Retinal pigment epithelial cell (primary cell): ENCODE measurements at regions not wholly inside any gene's neighbourhood (a gene's known extent, or its start where the extent isn't known, plus 50 kb on each side); places are given as distances from the start of the nearest gene placed in this dataset.

Experiments
- DNase-seq: peaks from one replicate; pipeline ENCODE4 v3.0.0-alpha.2; 2010; ENCODE audit warnings: low read depth
- H3K4me3 ChIP-seq: 2 replicates; pipeline ENCODE4 v1.5.1; 2011; ENCODE audit warnings: mild to moderate bottlenecking, low read length, control low read depth, moderate library complexity
- TF ChIP-seq, protein P1 (sequence below): conservative IDR thresholded peaks from 2 replicates; pipeline ENCODE4 v1.5.1; 2011; ENCODE audit warnings: low read depth, low read length, control low read depth, inconsistent platforms

GRCh38 chr11:128388206-128388815 is 199.0 kb downstream of the ETS1 start:
- DNase-seq: no peak
- TF ChIP-seq, protein P1, sequence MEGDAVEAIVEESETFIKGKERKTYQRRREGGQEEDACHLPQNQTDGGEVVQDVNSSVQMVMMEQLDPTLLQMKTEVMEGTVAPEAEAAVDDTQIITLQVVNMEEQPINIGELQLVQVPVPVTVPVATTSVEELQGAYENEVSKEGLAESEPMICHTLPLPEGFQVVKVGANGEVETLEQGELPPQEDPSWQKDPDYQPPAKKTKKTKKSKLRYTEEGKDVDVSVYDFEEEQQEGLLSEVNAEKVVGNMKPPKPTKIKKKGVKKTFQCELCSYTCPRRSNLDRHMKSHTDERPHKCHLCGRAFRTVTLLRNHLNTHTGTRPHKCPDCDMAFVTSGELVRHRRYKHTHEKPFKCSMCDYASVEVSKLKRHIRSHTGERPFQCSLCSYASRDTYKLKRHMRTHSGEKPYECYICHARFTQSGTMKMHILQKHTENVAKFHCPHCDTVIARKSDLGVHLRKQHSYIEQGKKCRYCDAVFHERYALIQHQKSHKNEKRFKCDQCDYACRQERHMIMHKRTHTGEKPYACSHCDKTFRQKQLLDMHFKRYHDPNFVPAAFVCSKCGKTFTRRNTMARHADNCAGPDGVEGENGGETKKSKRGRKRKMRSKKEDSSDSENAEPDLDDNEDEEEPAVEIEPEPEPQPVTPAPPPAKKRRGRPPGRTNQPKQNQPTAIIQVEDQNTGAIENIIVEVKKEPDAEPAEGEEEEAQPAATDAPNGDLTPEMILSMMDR: no peak
- H3K4me3 ChIP-seq: no peak overlapping the region

DNA sequence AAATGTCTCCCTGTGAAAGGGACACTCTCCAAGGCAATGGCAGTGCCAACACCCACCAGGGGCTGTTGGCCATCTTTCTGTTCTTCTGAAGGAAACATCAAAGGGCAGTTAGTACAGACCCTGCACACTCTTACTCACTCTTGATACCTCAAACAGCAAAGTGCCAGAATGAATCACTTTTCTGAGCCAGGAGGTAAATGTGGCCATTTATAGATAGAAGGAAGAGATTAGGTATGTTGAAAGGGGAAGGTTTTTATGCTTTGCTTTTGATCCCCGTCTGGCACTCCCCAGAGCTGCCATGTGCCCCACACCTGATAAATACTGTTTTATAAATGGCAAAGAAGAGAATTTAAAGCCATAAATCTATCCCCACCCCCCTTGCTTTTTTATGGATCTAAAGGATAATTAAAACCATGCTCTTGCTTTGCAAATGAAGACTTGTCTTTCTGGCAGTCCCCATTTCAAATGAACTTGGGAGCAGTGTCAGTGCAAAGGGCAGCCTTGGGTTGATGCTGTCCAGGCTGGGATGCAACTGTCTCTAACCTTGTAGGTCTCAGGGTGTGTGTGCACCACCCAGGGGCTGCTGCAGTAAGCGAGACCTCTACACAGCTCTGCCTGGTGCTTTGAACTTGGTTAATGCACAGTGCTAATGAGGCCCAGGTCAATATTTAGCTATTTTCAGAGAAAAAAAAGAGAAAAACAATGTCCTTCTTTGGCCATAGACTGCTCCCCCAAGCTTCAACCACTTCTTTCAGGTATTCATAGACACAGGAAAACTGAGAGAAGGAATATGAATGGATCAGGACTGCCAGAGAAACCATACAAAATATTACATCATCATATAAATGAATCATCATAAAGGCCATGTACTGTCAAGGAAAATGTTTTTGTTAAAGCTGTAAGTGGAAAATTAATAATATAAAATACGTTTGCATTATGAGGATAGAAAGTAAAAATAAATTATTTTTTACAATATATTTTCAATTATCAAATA is 207.5 kb downstream of the ETS1 start:
- TF ChIP-seq, protein P1: no peak
- no peak overlapping the region for H3K4me3 ChIP-seq
- no peak for DNase-seq

DNA sequence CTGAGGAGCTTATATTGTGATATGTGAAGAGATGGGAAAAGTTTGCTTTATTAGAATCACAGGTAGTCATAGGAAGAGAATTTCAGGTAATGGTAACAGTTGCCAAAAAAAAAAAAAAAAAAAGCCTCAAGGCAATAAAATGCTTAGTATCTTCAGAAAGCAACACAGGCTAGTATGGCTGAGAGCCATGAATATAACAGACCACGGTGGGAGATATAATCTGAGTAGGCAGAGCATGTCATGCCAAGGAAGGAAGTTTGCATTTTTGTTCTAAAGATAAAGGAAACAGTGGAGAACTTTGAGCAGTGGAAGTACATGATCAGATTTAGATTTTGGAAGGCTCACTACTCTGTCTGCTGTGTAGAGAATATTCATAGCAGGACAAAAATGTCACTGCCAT is 211.4 kb downstream of the ETS1 start:
- H3K4me3 ChIP-seq: no peak overlapping the region
- no peak for DNase-seq
- TF ChIP-seq, protein P1: no peak

DNA sequence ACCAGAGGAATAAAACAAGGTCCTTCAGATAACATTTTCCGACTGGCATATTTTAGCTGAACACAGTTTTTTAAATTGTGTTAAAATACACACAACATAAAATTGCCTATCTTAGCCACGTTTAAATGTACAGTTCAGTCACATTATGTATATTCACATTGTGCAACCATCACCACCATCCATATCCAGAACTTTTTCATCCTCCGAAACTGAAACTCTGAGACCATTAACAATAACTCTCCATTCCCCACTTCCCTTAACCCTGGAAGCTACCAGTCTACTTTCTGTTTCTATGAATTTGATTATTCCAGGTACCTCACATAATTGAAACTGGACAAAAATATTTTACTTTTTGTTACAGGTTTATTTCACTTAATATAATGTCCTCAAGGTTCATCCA is 213.3 kb downstream of the ETS1 start:
- no peak for DNase-seq
- no peak overlapping the region for H3K4me3 ChIP-seq
- TF ChIP-seq, protein P1: no peak

GRCh38 chr11:128372977-128373376 is 214.4 kb downstream of the ETS1 start:
- TF ChIP-seq, protein P1: no peak
- DNase-seq: no peak

DNA sequence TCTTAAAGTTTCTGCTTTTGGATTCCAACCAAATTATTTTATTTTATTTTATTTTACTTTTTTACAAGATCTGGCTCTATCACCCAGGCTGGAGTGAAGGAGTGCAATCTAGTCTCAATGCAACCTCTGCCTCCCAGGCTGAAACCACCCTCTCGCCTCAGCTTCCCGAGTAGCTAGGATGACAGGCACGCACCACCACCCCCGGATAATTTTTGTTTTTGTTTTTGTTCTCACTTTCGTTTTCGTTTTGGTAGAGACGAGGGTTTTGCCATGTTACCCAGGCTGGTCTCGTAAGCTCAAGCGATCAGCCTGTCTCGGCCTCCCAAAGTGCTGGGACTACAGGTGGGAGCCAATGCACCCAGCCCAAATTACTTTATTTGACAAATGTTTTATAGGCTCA is 219.8 kb downstream of the ETS1 start:
- H3K4me3 ChIP-seq: no peak overlapping the region
- DNase-seq: no peak
- TF ChIP-seq, protein P1: no peak

More at GRCh38 chr11:128372977-128373376, 214.4 kb downstream of the ETS1 start:
- no peak overlapping the region for H3K4me3 ChIP-seq
